Fibroblast of pulmonary artery (primary cell): ENCODE measurements at regions not wholly inside any gene's neighbourhood (a gene's known extent, or its start where the extent isn't known, plus 50 kb on each side); places are given as distances from the start of the nearest gene placed in this dataset.
"Not testable (repeated sequence)": the region's sequence is repeated elsewhere in the genome, so short reads cannot be mapped to it uniquely, and the experiment has no call there.

Experiments used
- DNase-seq: peaks from one replicate; pipeline ENCODE4 v3.0.0-alpha.2; 2010; ENCODE audit warnings: low read depth
- H3K4me3 ChIP-seq: replicated peaks from 2 replicates; pipeline ENCODE4 v1.5.1; 2011; ENCODE audit warnings: low read depth, mild to moderate bottlenecking, control low read depth, low read length, moderate library complexity
- TF ChIP-seq, protein P1 (sequence below): IDR thresholded peaks from 2 replicates; pipeline ENCODE4 v1.5.1; 2011; ENCODE audit warnings: mild to moderate bottlenecking, control low read depth, low read length, inconsistent platforms; ENCODE audit errors: missing control alignments

DNA sequence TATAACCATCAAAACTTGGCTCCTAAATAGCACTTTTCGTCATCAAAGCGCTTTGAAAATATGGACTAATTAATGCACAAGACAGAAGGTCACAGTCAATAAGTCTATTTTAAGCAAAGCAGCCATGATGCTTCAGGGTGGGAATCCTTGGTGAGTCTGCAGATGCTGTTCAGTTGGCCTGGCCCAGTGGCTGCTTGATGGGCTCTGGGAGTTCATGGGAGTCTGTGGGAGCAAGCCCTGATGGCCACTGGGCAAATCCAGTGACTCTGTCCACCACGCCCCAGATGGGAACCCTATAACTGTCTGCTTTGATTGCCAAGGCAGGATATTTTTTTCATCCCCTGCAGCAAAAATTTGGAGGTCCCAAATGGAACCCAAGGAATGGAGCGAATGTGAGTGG lies 95.7 kb upstream of the CTBP2 start:
- TF ChIP-seq, protein P1, sequence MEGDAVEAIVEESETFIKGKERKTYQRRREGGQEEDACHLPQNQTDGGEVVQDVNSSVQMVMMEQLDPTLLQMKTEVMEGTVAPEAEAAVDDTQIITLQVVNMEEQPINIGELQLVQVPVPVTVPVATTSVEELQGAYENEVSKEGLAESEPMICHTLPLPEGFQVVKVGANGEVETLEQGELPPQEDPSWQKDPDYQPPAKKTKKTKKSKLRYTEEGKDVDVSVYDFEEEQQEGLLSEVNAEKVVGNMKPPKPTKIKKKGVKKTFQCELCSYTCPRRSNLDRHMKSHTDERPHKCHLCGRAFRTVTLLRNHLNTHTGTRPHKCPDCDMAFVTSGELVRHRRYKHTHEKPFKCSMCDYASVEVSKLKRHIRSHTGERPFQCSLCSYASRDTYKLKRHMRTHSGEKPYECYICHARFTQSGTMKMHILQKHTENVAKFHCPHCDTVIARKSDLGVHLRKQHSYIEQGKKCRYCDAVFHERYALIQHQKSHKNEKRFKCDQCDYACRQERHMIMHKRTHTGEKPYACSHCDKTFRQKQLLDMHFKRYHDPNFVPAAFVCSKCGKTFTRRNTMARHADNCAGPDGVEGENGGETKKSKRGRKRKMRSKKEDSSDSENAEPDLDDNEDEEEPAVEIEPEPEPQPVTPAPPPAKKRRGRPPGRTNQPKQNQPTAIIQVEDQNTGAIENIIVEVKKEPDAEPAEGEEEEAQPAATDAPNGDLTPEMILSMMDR: no peak
- no peak overlapping the region for H3K4me3 ChIP-seq
- DNase-seq: no peak

DNA sequence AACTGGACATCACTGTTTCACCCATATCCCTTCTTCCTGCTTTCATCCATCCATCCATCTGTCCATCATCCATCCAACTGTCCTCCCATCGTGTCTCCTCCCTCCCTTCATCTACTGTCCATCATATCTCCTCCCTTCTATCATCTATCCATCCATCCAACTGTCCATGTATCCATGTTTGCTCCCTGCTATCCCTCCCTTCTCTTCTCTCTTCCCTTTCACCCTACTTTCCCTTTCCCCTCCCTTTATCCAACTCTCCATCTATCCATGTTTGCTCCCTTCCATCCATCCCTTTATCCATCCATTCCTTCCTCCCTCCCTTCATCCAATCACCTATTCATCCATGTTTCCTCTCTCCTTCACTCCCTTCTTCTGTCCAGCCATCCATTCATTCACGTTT lies 92.6 kb upstream of the CTBP2 start:
- TF ChIP-seq, protein P1: no peak

DNA sequence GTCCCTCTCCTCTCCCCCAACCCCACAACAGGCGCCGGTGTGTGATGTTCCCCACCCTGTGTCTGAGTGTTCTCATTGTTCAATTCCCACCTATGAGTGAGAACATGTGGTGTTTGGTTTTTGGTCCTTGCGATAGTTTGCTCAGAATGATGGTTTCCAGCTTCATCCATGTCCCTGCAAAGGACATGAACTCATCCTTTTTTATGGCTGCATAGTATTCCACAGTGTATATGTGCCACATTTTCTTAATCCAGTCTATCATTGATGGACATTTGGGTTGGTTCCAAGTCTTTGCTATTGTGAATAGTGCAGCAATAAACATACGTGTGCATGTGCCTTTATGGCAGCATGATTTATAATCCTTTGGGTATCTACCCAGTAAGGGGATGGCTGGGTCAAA lies 90.5 kb upstream of the CTBP2 start:
- DNase-seq, H3K4me3 ChIP-seq: not testable (repeated sequence)

More for the DNA sequence above, 92.6 kb upstream of the CTBP2 start:
- no peak overlapping the region for H3K4me3 ChIP-seq
- no peak for DNase-seq

DNA sequence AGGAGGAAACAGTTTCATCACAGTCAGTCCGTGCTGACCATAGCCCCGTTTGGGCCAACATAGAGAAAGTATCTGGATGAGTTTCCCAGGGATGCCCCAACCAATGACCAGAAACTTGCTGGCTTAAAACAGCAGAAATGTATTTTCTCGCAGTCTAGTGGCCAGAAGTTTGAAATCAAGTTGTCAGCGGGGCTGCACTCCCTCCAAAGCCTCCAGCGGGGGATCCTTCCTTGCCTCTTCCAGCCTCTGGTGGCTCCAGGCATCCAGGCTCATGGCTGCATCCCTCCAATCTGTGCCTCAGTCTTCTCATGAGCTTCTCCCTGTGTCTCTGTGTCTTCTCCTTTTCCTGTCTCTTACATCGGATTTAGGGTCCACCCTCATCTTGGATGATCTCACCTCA lies 89.6 kb upstream of the CTBP2 start:
- H3K4me3 ChIP-seq: no peak overlapping the region
- DNase-seq: no peak
- TF ChIP-seq, protein P1: no peak

DNA sequence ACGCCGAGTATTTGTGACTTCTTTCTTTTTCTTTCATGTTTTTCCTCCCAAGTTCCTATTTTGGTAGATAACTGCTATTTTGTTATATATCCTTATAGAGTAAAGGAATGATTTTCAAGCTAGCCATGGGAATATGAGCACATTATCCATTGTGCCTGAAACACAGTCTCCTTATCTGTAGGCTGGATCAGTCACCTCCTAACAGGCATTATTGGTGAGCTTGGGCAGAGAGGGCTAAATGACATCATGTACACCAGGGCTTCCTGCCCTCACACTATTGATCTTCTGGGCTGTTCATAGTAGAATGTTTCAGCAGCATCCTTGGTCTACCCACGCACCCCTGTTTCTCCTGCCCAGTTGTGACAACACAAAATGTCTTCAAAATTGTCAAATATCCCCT lies 88.1 kb upstream of the CTBP2 start:
- TF ChIP-seq, protein P1: no peak
- no peak for DNase-seq
- no peak overlapping the region for H3K4me3 ChIP-seq

DNA sequence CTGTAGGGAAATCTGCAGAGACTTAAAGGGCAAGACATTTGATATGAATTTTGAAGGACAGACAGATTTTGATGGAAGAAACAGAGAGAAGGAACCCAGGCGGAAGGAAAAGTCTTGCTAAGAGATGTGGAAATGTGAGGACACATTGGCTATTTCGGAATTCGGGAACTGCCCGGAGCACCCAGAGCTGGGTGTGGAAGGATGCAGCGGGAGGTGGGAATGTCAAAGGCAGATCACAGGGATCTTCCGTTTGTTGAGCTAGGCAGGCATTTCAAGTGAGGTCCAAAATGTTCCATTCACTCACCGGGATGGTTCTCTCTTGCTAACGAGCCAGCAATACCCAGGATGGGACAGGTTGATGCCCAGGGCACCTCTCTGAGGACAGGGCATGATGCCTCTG lies 87.2 kb upstream of the CTBP2 start:
- TF ChIP-seq, protein P1: no peak

DNA sequence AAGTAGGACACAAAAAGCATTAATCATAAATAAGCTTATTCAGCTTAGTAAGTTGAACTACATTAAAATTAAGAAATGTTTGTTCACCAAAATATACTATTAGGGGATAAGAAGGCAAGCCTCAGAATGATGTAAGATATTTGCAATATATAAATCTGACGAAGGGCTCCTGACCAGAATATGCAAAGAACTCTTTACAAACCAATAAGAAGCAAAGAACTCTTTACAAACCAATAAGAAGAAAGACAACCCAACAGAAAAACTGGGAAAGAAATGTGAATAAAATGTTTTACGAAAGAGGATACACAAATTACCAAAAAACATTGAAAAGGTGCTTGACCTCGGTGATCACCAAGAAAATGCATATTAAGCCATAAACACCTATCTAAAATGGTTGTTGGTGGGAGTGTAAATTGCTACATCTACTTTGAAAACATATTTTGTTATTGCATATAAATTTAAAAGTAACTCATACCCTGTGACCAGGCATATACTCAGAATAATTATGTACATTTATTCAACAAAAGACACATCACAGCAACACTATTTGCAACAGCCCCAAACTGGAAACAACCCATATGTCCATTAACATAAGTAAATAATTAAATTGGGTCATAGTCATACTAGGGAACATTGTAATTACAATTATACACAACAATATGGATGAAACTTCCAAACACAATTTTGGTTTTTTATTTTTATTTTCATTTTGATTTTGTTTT lies 83.3 kb upstream of the CTBP2 start:
- no peak for DNase-seq
- TF ChIP-seq, protein P1: no peak

More for the DNA sequence above, 87.2 kb upstream of the CTBP2 start:
- H3K4me3 ChIP-seq: no peak overlapping the region
- DNase-seq: no peak

More for the DNA sequence above, 83.3 kb upstream of the CTBP2 start:
- no peak overlapping the region for H3K4me3 ChIP-seq
